ENCODE measurements at regions not wholly inside any gene's neighbourhood (a gene's known extent, or its start where the extent isn't known, plus 50 kb on each side); places are given as distances from the start of the nearest gene placed in this dataset.

DNA sequence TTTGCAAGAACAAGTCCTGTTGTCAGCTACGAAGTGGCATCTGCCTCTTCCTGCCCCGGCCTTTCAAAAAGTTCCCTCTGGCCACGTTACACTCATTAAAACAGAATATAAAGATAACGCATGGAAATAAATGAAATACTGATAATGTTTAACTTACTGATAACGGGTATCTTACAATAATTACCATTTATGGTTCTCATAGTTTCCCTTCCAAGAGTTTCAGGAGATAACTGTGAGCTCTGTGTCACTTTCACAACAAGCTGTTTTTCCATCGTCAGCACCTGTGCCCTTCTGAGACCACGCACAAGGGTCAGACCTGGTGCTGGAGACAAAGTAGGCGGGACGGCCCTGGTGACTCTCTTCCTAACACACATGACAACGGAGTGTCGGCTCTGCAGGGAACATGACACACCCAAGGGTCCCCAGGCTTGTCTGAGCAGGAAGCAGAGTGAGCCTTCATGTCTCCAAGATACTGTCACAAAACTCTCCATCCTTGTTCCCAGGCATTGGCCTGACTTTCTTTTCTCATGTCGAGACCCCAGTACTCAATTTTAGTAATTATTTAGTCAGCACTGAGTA lies 86.2 kb upstream of the THBS2 start:
- no peak for DNase-seq (ENCODE audit: low spot score)

DNA sequence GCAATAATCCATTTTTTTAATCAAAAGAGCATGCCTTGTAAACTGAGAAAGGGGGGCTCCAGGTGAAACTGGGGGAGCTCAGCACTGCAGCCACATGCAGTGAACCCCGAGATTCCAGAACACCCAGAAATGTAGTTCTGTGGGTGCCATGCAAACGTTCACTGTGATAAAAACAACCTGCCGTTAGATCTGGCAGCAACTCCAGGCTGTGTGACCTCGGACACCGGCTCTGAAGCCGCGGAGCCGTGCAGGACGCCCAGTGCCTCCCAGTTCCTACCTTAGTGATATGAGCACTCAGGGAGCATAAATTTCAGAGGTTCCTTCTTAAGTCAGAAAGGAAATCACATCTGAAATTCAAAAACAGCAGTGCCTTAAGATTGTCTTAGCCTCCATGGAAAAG lies 85.4 kb upstream of the THBS2 start:
- no peak for DNase-seq (ENCODE audit: low spot score)

DNA sequence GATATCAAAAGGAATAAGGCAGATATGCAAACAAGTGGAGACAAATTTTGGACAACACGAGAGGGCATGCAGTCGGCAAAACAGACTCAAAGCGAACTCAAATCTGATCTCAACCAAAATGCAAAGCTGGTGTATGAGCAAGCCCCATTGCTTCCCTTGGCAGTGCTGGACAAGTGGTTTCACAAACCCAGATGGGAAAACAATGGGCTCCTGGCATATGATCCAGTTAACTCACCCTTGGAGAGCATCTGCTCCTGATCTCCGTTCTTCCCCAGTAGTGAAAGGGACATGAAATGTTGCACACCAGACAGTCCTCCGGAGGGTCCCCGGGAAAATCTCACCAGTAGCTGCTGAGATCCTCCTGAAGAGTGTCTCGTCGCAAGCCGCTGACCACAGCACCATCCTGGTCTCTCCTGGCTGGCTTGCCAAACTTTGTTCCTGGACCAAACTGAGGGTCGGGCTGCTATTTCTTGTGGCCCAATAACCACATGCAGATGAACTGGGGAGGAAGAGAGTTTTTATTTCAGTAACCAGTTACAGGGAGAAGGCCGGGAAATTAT lies 84.3 kb upstream of the THBS2 start:
- no peak for DNase-seq (ENCODE audit: low spot score)

DNA sequence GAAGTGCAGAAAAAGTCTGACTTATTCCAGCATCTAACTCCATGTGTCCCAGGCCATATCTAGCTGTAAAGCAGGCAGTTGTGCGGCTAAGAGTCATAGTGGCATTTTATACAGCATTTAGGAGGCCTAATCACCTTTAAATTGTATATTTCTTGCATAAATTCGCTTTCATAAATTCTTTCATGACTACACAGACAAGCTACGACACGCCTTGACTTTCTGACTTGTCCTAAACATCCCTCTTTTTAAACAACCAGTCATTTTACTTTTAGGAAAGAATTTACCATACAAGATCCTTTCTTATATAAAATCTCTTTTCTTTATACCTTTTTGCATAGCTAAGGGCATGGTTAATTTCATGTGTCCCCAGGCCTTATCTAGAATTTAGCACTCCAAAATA lies 81.7 kb upstream of the THBS2 start:
- no peak for DNase-seq (ENCODE audit: low spot score)

DNA sequence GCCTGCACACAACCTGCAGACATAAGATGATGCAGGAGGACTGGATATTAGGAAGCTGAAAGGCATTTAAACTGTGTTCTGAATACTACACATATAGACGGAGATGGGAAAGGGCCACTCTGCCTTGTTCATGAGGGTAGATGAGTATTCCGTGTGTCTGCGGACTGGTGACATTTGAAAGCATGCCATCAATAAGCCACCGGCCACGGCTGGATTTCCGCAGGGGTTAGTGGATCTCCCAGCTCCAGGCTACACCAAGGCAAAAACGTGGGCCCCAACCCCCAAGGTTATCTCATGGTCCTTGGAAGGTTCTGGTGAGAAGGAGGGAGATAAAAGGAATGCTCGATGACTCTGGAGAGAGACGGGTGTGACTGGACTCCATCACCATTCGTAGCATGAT lies 78.6 kb upstream of the THBS2 start:
- DNase-seq (ENCODE audit: low spot score) = no peak

DNA sequence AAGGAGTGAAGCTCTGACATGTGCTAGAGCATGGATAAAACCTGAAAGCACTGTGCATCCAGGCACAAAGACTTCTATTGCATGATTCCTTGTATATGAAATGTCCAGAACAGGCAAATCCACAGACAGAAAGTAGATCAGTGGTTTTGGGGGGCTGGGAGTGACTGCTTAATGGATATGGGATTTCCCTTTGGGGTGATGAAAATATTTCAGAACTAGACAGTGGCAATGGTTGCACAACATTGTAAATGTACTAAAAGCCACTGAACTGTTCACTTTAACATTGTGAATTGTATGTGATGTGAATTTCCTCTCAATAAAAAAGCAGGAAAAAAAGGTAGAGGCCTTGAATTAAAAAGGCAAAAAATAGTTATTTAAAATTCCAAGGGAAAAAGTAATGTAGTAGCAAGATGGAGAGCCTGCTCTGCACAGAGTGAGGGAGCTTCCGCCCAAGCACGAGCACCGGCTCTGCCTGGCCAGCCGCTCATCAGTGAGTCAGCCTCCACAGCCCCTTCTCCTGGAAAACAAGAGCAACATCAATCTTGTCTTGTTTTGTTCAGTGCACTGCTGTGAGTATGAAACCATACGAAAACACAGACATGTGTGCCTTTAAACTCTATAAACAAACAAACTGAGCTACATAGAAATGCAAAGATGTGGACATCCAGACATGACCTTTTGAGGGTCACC lies 74.6 kb upstream of the THBS2 start:
- DNase-seq (ENCODE audit: low spot score) = no peak

DNA sequence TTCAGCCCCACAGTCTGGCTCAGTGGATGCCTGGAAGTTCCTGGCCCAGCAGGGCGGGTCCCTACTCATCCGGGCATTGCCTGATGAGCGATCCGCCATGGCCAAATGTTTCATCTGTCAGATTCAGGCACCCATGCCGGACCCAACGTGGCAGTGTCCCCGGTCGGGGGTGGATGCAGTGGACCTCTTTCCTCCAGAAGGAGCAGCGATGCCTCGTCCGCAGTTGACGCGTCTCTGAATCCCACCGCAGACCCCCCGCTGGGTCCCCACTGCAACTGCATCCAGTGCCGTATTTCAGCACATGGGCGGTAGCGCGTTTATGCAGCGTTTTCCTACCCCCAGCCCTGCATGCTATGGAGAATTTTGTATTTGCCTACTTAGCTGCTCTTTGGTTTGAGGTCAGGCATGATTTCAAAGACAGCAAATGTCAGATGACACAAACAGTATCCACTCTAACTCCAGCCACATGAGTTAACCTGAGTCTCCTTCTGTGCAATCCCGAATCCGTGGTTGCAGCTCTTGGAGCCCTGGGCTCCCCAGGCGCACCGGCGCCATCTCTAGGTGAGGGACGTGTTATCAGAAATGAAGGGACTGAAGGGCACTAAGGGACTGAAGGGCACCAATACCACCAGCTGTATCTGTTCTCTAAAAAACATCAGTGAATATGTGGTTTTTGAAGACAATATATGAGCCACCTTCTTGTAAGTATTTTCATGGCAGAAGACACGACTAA lies 72.6 kb upstream of the THBS2 start:
- no peak for DNase-seq (ENCODE audit: low spot score)

DNA sequence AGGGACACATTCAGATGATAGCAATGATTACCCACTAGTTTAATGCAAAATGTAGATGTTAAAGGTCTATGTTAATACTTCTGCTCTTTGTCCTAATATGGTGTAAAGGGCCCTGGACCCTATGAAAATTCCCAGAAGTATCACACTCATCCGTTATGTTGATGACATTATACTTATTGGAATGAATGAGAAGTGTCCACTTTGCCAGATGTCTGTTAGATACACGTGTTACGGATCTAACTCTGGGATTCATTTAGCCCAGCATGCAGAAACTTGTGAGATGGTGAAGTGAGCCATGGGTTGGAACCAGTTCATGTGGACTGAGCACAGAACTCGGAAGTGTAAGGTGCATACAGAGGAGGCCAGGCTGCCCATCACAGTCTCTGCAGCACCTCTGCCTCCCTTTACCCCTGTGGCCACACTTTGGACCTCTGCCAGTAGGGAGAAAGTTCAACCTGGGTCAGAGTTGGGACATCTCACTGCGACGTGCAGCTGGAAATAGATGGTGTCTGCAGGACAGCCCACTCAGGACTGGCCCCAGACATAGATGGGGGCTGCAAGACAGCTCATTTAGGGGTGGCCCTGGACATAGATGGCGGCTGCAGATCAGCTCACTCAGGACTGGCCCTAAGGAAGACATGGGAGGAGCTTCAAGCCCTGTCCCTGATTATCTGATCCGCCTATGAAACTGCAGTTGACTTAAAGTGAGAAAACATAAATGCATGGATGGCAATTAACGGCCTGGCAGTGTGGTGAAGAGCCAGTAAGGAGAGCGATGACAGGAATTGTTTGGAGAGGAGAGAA lies 71.2 kb upstream of the THBS2 start:
- DNase-seq (ENCODE audit: low spot score) = no peak

DNA sequence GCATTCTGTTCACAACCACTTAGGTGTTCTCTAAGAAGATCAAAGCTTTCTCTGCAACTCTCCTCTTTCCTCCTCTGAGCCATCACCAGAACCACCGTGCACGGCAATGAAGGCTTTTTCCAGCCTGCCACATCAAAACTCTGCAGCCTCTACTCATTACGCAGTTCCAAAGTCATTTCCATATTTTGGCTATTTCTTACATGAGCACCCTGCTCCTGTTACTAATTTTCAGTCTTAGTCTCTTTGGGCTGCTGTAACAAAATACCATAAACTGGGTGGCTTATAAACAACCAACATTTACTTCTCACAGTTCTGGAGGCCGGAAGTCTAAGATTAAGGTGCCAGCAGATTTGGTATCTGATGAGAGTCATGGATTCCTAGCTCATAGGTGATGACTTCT lies 70.4 kb upstream of the THBS2 start:
- no peak for DNase-seq (ENCODE audit: low spot score)

DNA sequence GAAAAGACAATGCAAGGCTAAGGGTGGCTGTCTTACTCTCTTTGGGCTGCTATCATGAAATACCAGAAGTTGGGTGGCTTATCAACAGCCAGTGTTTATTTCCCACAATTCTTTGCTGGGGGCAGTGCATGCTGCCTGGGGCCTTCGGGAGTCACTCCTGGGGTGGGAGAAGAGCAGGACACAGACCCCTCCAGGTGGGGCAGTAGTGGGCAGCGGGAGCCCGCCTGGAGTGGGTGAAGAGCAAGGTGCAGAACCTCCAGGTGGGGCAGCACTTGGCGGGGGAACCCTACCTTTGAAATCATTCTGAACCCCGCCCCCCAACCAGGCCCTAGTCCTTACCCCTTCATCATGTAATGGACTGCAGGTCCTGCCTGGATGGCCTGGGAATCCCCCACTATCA lies 69.6 kb upstream of the THBS2 start:
- DNase-seq (ENCODE audit: low spot score) = no peak

DNA sequence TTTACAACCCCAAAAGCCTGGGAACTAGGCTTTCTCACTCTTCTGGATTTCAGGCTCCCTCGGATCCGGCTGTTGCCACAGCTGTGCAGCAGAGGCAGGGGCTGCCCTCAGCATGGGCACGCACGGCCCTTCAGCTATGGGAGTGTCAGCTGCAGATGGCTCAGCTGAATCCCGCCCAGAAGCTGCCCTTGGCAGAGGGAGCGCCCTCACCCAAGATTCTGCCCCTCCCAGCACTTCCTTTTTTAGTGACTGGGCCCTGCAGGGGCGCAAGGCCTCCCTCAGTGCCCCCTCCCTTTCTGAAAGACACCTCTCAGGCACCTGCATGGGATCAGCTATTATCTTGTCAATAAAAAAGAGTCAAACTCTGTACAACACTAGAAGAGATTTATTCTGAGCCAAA lies 67.9 kb upstream of the THBS2 start:
- no peak for DNase-seq (ENCODE audit: low spot score)

DNA sequence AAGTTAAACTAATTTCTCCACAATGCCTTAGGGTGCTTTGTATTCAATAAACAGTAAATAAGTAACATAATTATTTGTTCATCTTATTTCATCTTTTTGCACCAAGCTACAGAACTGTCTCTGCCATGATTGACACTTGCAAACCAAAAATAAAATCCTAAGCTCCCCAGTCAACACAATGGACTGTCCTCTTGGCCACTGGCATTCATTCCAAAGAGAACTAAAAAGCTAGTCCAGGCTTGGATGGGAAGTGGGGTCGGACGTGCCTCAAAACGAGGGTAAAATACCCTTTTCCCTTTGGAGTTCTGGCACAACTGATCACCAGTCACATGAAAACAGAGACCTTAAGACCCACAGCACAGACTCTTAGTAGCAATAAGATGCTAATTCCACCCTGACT lies 66.4 kb upstream of the THBS2 start:
- no peak for DNase-seq (ENCODE audit: low spot score)

DNA sequence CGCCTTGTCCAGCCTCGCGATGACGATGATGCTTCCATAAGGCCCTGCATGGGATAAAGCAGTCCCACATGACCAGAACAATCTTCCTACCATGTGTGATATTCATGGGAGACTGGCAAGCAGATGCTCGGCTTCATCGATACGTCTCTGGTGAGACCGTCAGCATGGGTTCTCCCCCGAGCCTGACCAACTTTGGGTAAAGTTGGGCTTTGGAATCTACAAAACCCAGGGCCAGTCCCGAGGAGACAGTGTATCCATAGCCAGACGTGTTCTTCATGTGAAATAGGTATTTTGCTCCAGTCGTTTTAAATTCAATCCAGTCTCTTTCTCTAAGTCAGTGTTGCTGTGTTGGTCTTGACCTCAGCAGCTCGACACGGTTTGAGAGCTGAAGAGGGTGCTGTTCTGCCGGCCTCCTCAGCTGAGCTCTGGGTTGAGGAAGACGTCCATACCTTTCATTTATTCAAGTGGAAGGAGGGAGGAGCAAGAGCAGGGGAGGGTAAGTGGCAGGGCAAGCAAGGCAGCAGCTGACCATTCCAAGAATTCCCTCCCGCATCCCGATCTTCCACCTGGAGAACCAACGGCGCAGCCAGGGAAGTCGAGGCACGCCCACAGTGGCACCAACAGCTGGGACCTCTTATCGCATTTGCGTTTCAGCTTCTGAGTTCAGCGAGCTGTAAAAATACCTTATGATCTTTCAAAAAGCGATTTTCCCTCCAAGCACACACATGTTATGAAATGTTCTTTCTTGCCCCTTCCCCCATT lies 64.0 kb upstream of the THBS2 start:
- no peak for DNase-seq (ENCODE audit: low spot score)

DNA sequence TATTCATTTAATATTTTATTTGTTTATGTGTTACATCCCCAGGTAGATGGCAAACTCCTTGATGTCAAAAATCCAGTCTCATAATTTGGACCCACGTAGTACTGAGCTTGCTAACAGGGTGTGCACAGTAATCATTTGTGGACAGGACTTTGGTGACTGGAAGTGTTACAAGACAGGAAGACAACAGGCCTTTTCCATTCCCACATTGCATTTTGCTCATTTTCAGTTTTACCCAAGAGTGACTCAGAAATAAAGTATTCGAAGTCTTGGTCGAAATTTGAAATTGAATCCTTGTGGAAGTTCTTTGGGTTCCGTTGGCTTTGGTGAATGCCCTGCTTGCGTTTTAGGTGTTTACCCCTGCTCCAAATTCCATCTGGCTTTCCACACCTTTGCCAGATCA lies 63.0 kb upstream of the THBS2 start:
- no peak for DNase-seq (ENCODE audit: low spot score)

DNA sequence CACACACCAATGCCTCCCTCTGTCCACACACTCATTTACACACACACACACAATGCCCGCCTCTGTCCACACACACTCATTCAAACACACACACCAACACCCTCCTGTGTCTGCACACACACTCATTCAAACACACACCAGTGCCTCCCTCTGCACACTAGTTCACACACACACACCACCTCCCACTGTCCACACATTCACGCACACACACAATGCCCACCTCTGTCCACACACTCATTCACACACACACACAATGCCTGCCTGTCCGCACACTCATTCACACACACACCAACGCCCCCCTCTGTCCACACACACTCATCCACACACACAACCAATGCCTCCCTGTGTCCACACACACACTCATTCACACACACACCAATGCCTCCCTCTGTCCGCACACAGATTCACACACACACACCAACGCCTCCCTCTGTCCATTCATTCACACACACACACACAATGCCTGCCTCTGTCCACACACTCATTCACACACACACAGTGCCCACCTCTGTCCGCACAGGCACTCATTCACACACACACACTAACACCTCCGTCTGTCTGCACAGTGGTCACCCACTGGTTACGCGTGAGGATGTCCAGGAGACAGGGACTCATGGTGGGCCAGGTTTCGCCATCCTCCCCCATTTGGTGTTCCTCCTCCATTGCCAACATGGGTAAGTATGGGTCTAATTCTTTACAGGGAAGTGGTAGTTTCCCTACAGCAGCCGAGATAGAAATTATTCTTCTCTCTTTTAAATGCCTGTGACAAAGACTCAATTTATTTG lies 62.4 kb upstream of the THBS2 start:
- DNase-seq (ENCODE audit: low spot score) = no peak

DNA sequence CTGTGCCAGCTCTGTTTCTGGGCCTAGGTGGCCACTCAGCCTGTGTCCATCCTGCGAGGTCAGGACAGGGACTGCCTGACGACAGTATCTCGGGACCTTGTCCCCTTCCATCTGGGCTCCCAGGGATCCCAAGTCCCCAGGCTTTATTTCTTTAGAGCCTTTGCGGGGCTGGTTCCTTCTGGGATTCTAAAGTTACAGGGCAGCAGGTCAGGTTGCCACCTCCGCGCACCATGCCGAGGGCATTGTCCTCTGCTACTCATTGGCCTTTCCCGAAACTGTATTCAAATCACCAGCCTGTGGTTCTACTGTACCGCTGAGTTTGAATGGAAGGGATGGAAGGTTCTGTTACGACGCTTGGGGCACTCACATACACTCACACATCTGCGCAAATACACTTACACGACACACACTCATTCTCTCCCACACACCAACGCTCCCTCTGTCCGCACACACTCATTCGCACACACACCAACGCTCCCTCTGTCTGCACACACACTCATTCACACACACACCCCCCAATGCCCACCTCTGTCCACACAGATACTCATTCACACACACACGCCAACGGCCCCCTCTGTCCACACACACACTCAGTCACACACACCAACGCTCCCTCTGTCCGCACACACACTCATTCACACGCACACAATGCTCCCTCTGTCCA lies 59.8 kb upstream of the THBS2 start:
- no peak for DNase-seq (ENCODE audit: low spot score)

DNA sequence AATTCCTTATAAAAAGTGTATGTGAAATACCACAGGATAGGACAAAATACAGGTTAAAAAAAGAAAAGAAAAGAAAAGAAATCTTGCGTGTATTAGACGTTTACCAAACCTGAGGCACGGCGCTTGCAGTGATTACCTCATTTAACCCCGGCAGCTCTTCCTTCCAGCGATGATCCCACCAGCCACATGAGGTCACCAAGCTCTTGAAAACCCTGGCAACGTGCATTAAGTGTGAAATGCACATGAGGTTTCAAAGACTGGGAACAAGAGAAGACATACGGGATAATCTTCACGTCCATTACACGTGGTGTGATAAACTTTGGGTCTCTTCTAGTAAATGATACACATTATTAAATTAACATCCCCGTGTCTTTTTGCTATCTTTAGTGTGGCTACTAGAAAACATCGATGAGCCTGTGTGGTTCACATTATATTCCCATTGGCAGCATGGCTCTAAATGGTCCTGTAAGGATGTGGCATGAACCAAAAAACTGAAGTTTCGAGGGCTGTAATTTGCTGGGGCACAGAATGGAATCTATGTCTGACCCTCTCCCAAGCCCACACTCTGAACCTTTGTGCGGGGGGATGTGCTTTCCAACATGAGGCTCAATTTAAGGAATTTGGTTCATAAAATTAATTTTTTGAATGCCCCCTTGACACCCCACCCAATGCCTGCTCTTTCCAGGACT lies 59.2 kb upstream of the THBS2 start:
- DNase-seq (ENCODE audit: low spot score) = no peak

DNA sequence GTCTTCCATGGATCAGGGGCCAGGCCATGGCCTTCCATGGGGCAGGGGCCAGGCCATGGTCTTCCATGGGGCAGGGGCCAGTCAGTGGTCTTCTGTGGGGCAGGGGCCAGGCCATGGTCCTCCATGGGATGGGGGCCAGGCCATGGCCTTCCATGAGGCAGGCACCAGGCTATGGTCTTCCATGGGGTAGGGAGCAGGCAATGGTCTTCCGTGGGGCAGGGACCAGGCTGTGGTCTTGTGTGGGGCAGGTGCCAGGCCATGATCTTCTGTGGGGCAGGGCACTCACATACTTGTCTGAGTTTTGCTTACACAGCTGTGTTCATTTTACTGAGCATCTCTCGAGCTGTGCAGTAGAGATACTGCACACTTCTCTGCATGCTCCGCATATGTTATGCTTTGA lies 57.3 kb upstream of the THBS2 start:
- DNase-seq (ENCODE audit: low spot score) = no peak

Measured in H4 (cell line).